ENCODE measurements at regions not wholly inside any gene's neighbourhood (a gene's known extent, or its start where the extent isn't known, plus 50 kb on each side); places are given as distances from the start of the nearest gene placed in this dataset.

GRCh38 chr13:44169018-44169911 is 204.4 kb upstream of the SERP2 start:
- whole genome bisulfite sequencing, 2 donors (ENCODE audit: low coverage in 1 of 2) = 69 to 85% methylated on average over 2 of the region's 2 CpGs
- H3K27me3 ChIP-seq = no peaks in the 10 kb centered on the region
- in situ Hi-C loops (cut with MboI; ENCODE audit: low pct_ligation_motif_present in 1 of 4, low pct_unique_long_range_greater_than_20kb in 1 of 4, low sequenced_read_pairs in 3 of 4) = no loop called here
- no peak overlapping the region for H3K4me3 ChIP-seq
- H3K4me1 ChIP-seq = no peaks in the 10 kb centered on the region
- no peaks in the 10 kb centered on the region for H3K9me3 ChIP-seq
- no peak overlapping the region for H3K27ac ChIP-seq
- DNase-seq = no peak
- peaks cover 0 to 1% (median 0%) of the 10 kb centered on the region in 4 donors for H3K36me3 ChIP-seq
- no peak for TF ChIP-seq CTCF (IDR thresholded peaks at IDR 0.05)
- no peak for TF ChIP-seq POLR2AphosphoS5 (IDR thresholded peaks at IDR 0.05)
- TF ChIP-seq EP300 (IDR thresholded peaks at IDR 0.05; ENCODE audit: low read depth) = no peak
- TF ChIP-seq POLR2A (IDR thresholded peaks at IDR 0.05) = no peak
- intact Hi-C loops (cut with DNase I; ENCODE audit: low total_unique reads) = no loop called here

GRCh38 chr13:44170731-44171130 is 202.9 kb upstream of the SERP2 start:
- no peak overlapping the region for H3K27ac ChIP-seq
- 70 to 94% methylated on average over 1 of the region's 1 CpG for WGBS, 2 donors (ENCODE audit: low coverage in 1 of 2)

GRCh38 chr13:44171156-44171555 is 202.5 kb upstream of the SERP2 start:
- Histone ChIP-seq H3K27me3 (no peaks in the 10 kb centered on the region), H3K4me3 (no peak overlapping the region), H3K4me1 (peaks cover 4 to 15% (median 10%) of the 10 kb centered on the region in 4 donors), H3K27ac (no peak overlapping the region), H3K36me3 (peaks cover 0 to 1% (median 0%) of the 10 kb centered on the region in 4 donors), H3K9me3 (no peaks in the 10 kb centered on the region)
- WGBS, 2 donors (ENCODE audit: low coverage in 1 of 2) = 85% methylated on average over 1 of the region's 1 CpG; no CpG with 5 or more reads in 1 of the 2 donors
- intact Hi-C loops (cut with DNase I; ENCODE audit: low total_unique reads) = no loop called here
- TF ChIP-seq EP300 (IDR thresholded peaks at IDR 0.05; ENCODE audit: low read depth) = no peak
- TF ChIP-seq CTCF (IDR thresholded peaks at IDR 0.05) = no peak
- TF ChIP-seq POLR2A (IDR thresholded peaks at IDR 0.05) = no peak
- TF ChIP-seq POLR2AphosphoS5 (IDR thresholded peaks at IDR 0.05) = no peak
- no peak for DNase-seq
- in situ Hi-C loops (cut with MboI; ENCODE audit: low pct_ligation_motif_present in 1 of 4, low pct_unique_long_range_greater_than_20kb in 1 of 4, low sequenced_read_pairs in 3 of 4) = no loop called here

More at GRCh38 chr13:44170731-44171130, 202.9 kb upstream of the SERP2 start:
- H3K36me3 ChIP-seq = peaks cover 0 to 1% (median 0%) of the 10 kb centered on the region in 4 donors
- TF ChIP-seq POLR2AphosphoS5 (IDR thresholded peaks at IDR 0.05) = no peak
- TF ChIP-seq CTCF (IDR thresholded peaks at IDR 0.05) = no peak
- TF ChIP-seq EP300 (IDR thresholded peaks at IDR 0.05; ENCODE audit: low read depth) = no peak
- TF ChIP-seq POLR2A (IDR thresholded peaks at IDR 0.05) = no peak
- H3K4me1 ChIP-seq = peaks cover 4 to 13% (median 8%) of the 10 kb centered on the region in 4 donors
- no peak for DNase-seq
- in situ Hi-C loops (cut with MboI; ENCODE audit: low pct_ligation_motif_present in 1 of 4, low pct_unique_long_range_greater_than_20kb in 1 of 4, low sequenced_read_pairs in 3 of 4) = no loop called here
- no peaks in the 10 kb centered on the region for H3K9me3 ChIP-seq
- H3K27me3 ChIP-seq = no peaks in the 10 kb centered on the region
- intact Hi-C loops (cut with DNase I; ENCODE audit: low total_unique reads) = no loop called here
- H3K4me3 ChIP-seq = no peak overlapping the region

GRCh38 chr13:44171861-44172260 is 201.8 kb upstream of the SERP2 start:
- Histone ChIP-seq H3K27ac (no peak overlapping the region), H3K9me3 (no peaks in the 10 kb centered on the region), H3K4me1 (peaks cover 4 to 16% (median 10%) of the 10 kb centered on the region in 4 donors), H3K27me3 (no peaks in the 10 kb centered on the region), H3K4me3 (no peak overlapping the region), H3K36me3 (peaks cover 0 to 1% (median 0%) of the 10 kb centered on the region in 4 donors)
- DNase-seq = no peak
- intact Hi-C loops (cut with DNase I; ENCODE audit: low total_unique reads) (no loop called here), in situ Hi-C loops (cut with MboI; ENCODE audit: low pct_ligation_motif_present in 1 of 4, low pct_unique_long_range_greater_than_20kb in 1 of 4, low sequenced_read_pairs in 3 of 4) (no loop called here)
- no peak for TF ChIP-seq POLR2AphosphoS5 (IDR thresholded peaks at IDR 0.05)

Measured in transverse colon (tissue), 4 donors.